ENCODE measurements at regions not wholly inside any gene's neighbourhood (a gene's known extent, or its start where the extent isn't known, plus 50 kb on each side); places are given as distances from the start of the nearest gene placed in this dataset.
"Not testable (repeated sequence)": the region's sequence is repeated elsewhere in the genome, so short reads cannot be mapped to it uniquely, and the experiment has no call there.

GRCh38 chr5:152704286-152704685, 299.2 kb upstream of the NMUR2 start:
- TF ChIP-seq CTCF (conservative IDR thresholded peaks at IDR 0.05) (no peak), ZFX (IDR thresholded peaks at IDR 0.05) (no peak)
- H3K27ac ChIP-seq: no peak overlapping the region

GRCh38 chr5:152711801-152712388, 306.8 kb upstream of the NMUR2 start:
- TF ChIP-seq CTCF (conservative IDR thresholded peaks at IDR 0.05) (no peak), ZFX (IDR thresholded peaks at IDR 0.05) (no peak)
- no peak overlapping the region for H3K27ac ChIP-seq

GRCh38 chr5:152717393-152717792, 312.3 kb upstream of the NMUR2 start:
- TF ChIP-seq CTCF (conservative IDR thresholded peaks at IDR 0.05) (no peak), ZFX (IDR thresholded peaks at IDR 0.05) (no peak)
- no peak overlapping the region for H3K27ac ChIP-seq

- TF ChIP-seq ZFX (IDR thresholded peaks at IDR 0.05): no peak
- no peak; the same call in 1 of the 2 replicates for TF ChIP-seq CTCF (conservative IDR thresholded peaks at IDR 0.05)
- H3K27ac ChIP-seq: no peak overlapping the region
These were observed 318.4 kb upstream of the NMUR2 start for GRCh38 chr5:152723482-152723881.

- TF ChIP-seq CTCF (conservative IDR thresholded peaks at IDR 0.05) (no peak), ZFX (IDR thresholded peaks at IDR 0.05) (no peak)
- H3K27ac ChIP-seq: no peak overlapping the region
These were observed 325.1 kb upstream of the NMUR2 start for GRCh38 chr5:152730176-152730575.

GRCh38 chr5:152736906-152737305, 331.8 kb upstream of the NMUR2 start:
- no peak overlapping the region for H3K27ac ChIP-seq
- TF ChIP-seq ZFX (IDR thresholded peaks at IDR 0.05) (no peak), CTCF (conservative IDR thresholded peaks at IDR 0.05) (no peak)

- no peak overlapping the region for H3K27ac ChIP-seq
- TF ChIP-seq CTCF (conservative IDR thresholded peaks at IDR 0.05) (no peak), ZFX (IDR thresholded peaks at IDR 0.05) (no peak)
These were observed 334.8 kb upstream of the NMUR2 start for GRCh38 chr5:152739916-152740315.

GRCh38 chr5:152741126-152741525, 336.0 kb upstream of the NMUR2 start:
- H3K27ac ChIP-seq: not testable (repeated sequence)

- H3K27ac ChIP-seq: not testable (repeated sequence)
These were observed 382.7 kb upstream of the NMUR2 start for GRCh38 chr5:152787709-152788217.

Measured in C4-2B (cell line).